ENCODE measurements at regions not wholly inside any gene's neighbourhood (a gene's known extent, or its start where the extent isn't known, plus 50 kb on each side); places are given as distances from the start of the nearest gene placed in this dataset.

GRCh38 chrX:121569609-121570008 is 522.2 kb downstream of the GLUD2 start:
- TF ChIP-seq CTCF (IDR thresholded peaks at IDR 0.05), result no peak
- no peak for TF ChIP-seq POLR2AphosphoS5 (IDR thresholded peaks at IDR 0.05)
- TF ChIP-seq POLR2A (IDR thresholded peaks at IDR 0.05), result no peak
- no peak for TF ChIP-seq EP300 (IDR thresholded peaks at IDR 0.05)
